Mucosa of descending colon (tissue), 3 donors: ENCODE measurements at regions not wholly inside any gene's neighbourhood (a gene's known extent, or its start where the extent isn't known, plus 50 kb on each side); places are given as distances from the start of the nearest gene placed in this dataset.
"Not testable (repeated sequence)": the region's sequence is repeated elsewhere in the genome, so short reads cannot be mapped to it uniquely, and the experiment has no call there.

Source experiments
- ATAC-seq: fragments of 200-7000 bp; cut with Tn5 transposase; one replicate; pipeline ENCODE4 v1.9.1; 2020; ENCODE audit warnings: mild to moderate bottlenecking, moderate library complexity
- DNase-seq, 3 donors: peaks; one replicate each; pipeline ENCODE4 v3.0.0-alpha.2; 2020
- H3K36me3 ChIP-seq: fragments of 200-600 bp; one replicate; pipeline ENCODE4 v1.8.0; 2021; ENCODE audit warnings: low read depth, mild to moderate bottlenecking
- H3K4me1 ChIP-seq: fragments of 200-600 bp; one replicate; pipeline ENCODE4 v1.8.0; 2021; ENCODE audit warnings: low read depth, mild to moderate bottlenecking
- H3K4me3 ChIP-seq: fragments of 200-600 bp; one replicate; pipeline ENCODE4 v1.8.0; 2021; ENCODE audit warnings: mild to moderate bottlenecking
- H3K9me3 ChIP-seq: fragments of 200-600 bp; one replicate; pipeline ENCODE4 v1.8.0; 2021; ENCODE audit warnings: mild to moderate bottlenecking
- intact Hi-C, 2 donors: fragments of 100-400 bp; cut with DNase I in 1 of 2; cut with micrococcal nuclease in 1 of 2; formaldehyde crosslinking; loops; one replicate each; pipeline versions ENCODE4 v1.11.0 to v1.11.1; 2022; cut with DNase I, micrococcal nuclease
- TF ChIP-seq, protein P1 (sequence below): fragments of 200-600 bp; IDR thresholded peaks from one replicate; pipeline ENCODE4 v1.8.0; 2022; ENCODE audit warnings: antibody characterized with exemption, mild to moderate bottlenecking
- donor health status: DM: no; HTN: no; CAD: no; lungs with moderate emphysema.
- donor health status: DM: no; HTN: no; CAD: no.
- donor health status: DM: no; HTN: yes; CAD: no.

DNA sequence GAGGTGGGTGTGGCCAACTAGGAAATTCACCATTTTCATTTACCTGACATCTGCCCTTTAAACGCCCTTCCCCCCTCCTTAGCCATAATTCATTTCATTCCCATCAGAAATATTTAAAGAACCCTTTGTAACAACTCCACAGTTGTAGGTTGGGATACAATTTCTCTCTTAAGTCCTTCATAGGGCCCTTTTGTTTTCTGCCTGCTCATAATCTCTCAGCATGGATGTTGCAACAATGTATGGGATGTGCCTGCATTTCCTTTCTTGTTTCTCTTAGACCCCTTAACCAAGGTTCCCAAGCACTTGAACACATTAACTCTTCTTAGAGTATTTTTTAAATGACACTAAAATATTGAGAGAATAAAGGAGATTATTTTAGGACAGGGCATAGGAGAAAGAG lies 51.7 kb upstream of the MYO10 start:
- no peaks in the 10 kb centered on the region for H3K36me3 ChIP-seq
- TF ChIP-seq, protein P1, sequence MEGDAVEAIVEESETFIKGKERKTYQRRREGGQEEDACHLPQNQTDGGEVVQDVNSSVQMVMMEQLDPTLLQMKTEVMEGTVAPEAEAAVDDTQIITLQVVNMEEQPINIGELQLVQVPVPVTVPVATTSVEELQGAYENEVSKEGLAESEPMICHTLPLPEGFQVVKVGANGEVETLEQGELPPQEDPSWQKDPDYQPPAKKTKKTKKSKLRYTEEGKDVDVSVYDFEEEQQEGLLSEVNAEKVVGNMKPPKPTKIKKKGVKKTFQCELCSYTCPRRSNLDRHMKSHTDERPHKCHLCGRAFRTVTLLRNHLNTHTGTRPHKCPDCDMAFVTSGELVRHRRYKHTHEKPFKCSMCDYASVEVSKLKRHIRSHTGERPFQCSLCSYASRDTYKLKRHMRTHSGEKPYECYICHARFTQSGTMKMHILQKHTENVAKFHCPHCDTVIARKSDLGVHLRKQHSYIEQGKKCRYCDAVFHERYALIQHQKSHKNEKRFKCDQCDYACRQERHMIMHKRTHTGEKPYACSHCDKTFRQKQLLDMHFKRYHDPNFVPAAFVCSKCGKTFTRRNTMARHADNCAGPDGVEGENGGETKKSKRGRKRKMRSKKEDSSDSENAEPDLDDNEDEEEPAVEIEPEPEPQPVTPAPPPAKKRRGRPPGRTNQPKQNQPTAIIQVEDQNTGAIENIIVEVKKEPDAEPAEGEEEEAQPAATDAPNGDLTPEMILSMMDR = no peak
- intact Hi-C loops = no loop called here
- ATAC-seq (no peak), DNase-seq (no peak)
- no peaks in the 10 kb centered on the region for H3K9me3 ChIP-seq
- peaks cover 5% of the 10 kb centered on the region for H3K4me1 ChIP-seq
- no peak overlapping the region for H3K4me3 ChIP-seq

DNA sequence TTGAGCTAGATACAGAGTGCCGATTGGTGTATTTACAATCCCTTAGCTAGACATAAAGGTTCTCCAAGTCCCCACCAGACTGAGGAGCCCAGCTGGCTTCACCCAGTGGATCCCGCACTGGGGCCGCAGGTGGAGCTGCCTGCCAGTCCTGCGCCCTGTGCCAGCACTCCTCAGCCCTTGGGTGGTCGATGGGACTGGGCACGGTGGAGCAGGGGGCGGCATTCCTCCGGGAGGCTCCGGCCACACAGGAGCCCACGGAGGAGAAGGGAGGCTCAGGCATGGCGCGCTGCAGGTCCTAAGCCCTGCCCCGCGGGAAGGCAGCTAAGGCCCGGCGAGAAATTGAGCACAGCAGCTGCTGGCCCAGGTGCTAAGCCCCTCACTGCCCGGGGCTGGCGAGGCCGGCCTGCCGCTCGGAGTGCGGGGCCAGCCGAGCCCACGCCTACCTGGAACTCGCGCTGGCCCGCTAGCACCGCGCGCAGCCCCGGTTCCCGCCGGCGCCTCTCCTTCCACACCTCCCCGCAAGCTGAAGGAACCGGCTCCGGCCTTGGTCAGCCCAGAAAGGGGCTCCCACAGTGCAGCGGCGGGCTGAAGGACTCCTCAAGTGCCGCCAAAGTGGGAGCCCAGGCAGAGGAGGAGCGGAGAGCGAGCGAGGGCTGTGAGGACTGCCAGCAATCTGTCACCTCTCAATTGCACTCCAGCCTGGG lies 54.9 kb upstream of the MYO10 start:
- intact Hi-C loops, H3K4me1 ChIP-seq, ATAC-seq, H3K36me3 ChIP-seq, H3K9me3 ChIP-seq, DNase-seq, H3K4me3 ChIP-seq: not testable (repeated sequence)

DNA sequence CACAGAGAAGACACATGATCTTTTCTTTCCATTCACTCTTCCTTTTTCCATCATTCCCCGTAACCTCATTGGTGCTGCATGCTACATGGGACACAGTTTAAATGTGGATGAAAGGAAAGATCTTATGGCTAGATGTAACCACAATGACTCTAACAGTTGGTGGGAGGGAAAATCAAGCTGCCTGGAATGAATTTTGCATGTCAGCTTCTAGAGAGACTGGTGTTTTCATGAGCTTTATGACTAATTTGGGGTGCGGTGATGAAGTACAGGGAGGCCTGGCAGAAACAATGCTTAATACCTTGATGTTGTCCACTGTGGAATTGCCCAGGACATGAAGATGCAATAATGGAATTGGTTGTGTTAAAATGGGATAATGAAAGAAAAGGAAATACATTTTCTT lies 55.9 kb upstream of the MYO10 start:
- H3K36me3 ChIP-seq = no peaks in the 10 kb centered on the region
- H3K9me3 ChIP-seq = no peaks in the 10 kb centered on the region
- DNase-seq = no peak
- H3K4me1 ChIP-seq = no peaks in the 10 kb centered on the region
- no peak overlapping the region for H3K4me3 ChIP-seq
- TF ChIP-seq, protein P1 = no peak
- no peak for ATAC-seq
- intact Hi-C loops = no loop called here

DNA sequence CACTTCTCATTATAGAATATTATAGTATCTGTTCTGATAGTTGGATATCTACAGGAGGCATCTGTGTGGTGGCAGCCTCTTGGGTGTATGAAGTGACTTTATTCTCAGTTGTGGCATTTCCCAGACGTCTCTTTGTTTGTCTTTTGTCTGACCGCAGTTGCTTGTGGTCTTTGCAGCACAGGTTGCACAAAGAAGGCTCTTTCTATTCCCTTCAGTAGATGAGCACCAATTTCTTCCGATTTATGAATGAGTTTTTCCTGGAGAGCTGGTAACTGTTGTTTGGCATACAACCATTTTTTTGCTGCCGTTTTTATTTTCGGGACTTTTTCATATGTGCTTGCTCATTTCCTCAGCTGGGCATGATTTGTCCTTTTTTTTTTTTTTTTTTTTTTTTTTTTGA lies 56.4 kb upstream of the MYO10 start:
- TF ChIP-seq, protein P1 = no peak
- H3K36me3 ChIP-seq = no peaks in the 10 kb centered on the region
- no peak overlapping the region for H3K4me3 ChIP-seq
- DNase-seq (no peak), ATAC-seq (no peak)
- no peaks in the 10 kb centered on the region for H3K9me3 ChIP-seq
- intact Hi-C loops = no loop called here
- no peaks in the 10 kb centered on the region for H3K4me1 ChIP-seq

DNA sequence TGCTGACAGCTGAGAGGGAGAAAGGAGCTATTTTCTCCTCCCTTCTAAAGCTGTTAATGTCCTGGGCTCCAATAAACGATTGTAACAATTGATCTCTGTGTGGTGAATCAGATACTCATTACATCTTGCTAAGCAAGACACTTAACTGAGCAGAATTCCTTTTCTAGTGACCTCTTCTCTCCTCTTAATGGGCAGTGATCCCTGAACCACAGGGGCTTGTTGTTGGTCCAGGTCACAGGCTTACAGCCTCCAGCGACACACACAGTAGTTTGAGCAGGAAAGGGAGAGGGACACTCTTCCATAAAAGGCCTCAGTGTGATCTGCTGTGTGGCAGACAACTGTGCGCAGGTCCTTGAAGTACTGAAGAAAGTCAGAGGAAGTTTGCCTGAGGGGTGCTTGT lies 58.5 kb upstream of the MYO10 start:
- DNase-seq = no peak
- H3K36me3 ChIP-seq = no peaks in the 10 kb centered on the region
- no peaks in the 10 kb centered on the region for H3K4me1 ChIP-seq
- no peak for ATAC-seq
- no peaks in the 10 kb centered on the region for H3K9me3 ChIP-seq
- no peak overlapping the region for H3K4me3 ChIP-seq
- intact Hi-C loops = no loop called here
- TF ChIP-seq, protein P1 = no peak

DNA sequence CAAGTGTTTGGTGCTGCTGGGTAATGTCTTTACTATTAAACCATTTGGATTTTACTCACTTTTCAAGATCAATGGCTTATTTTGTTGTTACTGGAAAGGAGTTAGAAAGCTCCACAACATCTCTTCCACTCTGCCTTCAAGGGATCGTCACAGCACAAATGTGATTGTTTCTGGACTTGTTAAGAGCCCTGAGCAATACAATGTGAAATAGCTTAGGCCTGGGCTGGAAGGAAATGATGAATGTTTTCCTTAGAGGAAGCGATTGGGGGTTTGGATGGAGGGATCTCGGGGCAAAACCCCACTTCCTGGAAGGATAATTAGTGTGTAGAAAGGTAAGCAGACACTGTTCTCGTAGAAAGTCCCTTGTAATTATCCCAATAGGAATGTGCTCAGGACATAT lies 59.3 kb upstream of the MYO10 start:
- Histone ChIP-seq H3K4me1 (no peaks in the 10 kb centered on the region), H3K36me3 (no peaks in the 10 kb centered on the region), H3K4me3 (no peak overlapping the region), H3K9me3 (no peaks in the 10 kb centered on the region)
- ATAC-seq (no peak), DNase-seq (no peak)
- TF ChIP-seq, protein P1 = no peak
- intact Hi-C loops = no loop called here
